D721Med (cell line): ENCODE measurements at regions not wholly inside any gene's neighbourhood (a gene's known extent, or its start where the extent isn't known, plus 50 kb on each side); places are given as distances from the start of the nearest gene placed in this dataset.

Experiments used
- DNase-seq: peaks from one replicate; pipeline ENCODE4 v3.0.0; 2011; ENCODE audit warnings: low spot score; ENCODE audit not compliant: insufficient read length
- FAIRE-seq: peaks from 2 replicates; lab custom pipeline; 2011; peaks lifted over from hg19 to GRCh38; lab: Jason Lieb, UNC
- CTCF ChIP-seq: IDR thresholded peaks from 2 replicates; pipeline ENCODE4 v1.5.1; 2012; ENCODE audit warnings: mild to moderate bottlenecking, control low read depth; ENCODE audit not compliant: insufficient read depth; ENCODE audit errors: missing control alignments

- TF ChIP-seq CTCF, result no peak
- FAIRE-seq, result no peak
- DNase-seq, result no peak
These were observed 131.6 kb upstream of the FN1 start for GRCh38 chr2:215567504-215567903.

GRCh38 chr2:215565897-215566296 is 130.0 kb upstream of the FN1 start:
- no peak for DNase-seq
- no peak for TF ChIP-seq CTCF
- FAIRE-seq, result no peak

- TF ChIP-seq CTCF, result no peak
- DNase-seq, result no peak
- no peak for FAIRE-seq
These were observed 121.8 kb upstream of the FN1 start for GRCh38 chr2:215557701-215558100.

- DNase-seq (no peak), FAIRE-seq (no peak)
- TF ChIP-seq CTCF, result no peak
These were observed 121.1 kb upstream of the FN1 start for GRCh38 chr2:215556979-215557378.

- no peak for DNase-seq
- no peak for TF ChIP-seq CTCF
- no peak for FAIRE-seq
These were observed 119.0 kb upstream of the FN1 start for GRCh38 chr2:215554689-215555498.

- DNase-seq (no peak), FAIRE-seq (no peak)
- no peak for TF ChIP-seq CTCF
These were observed 118.1 kb upstream of the FN1 start for GRCh38 chr2:215553946-215554345.

- FAIRE-seq (no peak), DNase-seq (no peak)
- TF ChIP-seq CTCF, result no peak
These were observed 116.3 kb upstream of the FN1 start for GRCh38 chr2:215552144-215552580.
